ENCODE measurements at regions not wholly inside any gene's neighbourhood (a gene's known extent, or its start where the extent isn't known, plus 50 kb on each side); places are given as distances from the start of the nearest gene placed in this dataset.
"Not testable (repeated sequence)": the region's sequence is repeated elsewhere in the genome, so short reads cannot be mapped to it uniquely, and the experiment has no call there.

- DNase-seq (ENCODE audit: low read depth): no peak
Measured at GRCh38 chr5:15103864-15104263, 232.3 kb upstream of the ANKH start.

GRCh38 chr5:15103130-15103529, 231.6 kb upstream of the ANKH start:
- no peak for DNase-seq (ENCODE audit: low read depth)

DNA sequence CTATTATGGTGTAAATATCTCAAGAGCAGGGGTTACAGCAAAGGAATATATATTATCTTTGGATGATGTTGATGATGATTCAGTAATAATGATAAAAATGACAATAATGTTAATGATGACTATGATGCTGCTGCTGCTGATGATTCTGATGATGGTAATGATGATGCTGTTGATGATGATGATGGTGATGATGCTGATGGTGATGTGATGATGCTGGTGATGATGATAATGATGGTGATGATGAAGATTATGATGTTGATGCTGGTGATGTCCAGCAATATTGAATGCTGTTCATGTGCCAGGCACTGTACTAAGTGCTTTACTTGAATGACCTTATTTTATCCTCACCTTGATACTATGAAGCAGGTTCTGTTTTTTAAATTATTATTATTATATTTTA, 226.0 kb upstream of the ANKH start:
- DNase-seq (ENCODE audit: low read depth): no peak

DNA sequence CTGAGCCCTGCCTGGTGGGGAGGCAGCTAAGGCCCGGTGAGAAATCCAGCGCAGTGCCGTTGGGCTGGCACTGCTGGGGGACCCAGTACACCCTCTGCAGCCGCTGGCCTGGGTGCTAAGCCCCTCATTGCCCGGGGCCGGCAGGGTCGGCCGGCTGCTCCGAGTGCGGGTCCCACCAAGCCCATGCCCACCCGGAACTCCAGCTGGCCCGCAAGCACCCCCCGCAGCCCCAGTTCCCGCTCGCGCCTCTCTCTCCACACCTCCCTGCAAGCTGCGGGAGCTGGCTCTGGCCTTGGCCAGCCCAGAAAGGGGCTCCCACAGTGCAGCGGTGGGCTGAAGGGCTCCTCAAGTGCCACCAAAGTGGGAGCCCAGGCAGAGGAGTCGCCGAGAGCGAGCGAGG, 225.1 kb upstream of the ANKH start:
- not testable (repeated sequence) for DNase-seq (ENCODE audit: low read depth)

- DNase-seq (ENCODE audit: low read depth): no peak
Measured at GRCh38 chr5:15092801-15093200, 221.2 kb upstream of the ANKH start.

DNA sequence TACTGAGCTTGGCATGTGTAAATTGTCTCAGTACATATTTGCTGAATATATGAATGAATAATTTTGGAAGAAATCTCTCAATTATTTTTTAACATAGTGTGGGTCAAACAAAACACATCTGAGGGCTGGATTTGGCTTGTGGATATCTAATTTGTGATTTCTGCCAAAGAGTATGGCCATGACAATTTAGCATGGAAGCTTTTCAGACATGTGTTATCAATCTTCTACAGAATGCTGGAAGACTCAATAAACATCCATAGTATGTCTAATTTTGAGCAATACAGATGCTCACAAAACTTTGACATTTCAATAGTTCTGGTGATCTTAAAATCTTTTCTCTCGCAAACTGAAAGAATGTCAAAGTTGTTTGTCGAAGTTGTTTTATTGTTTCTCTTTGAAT, 214.1 kb upstream of the ANKH start:
- no peak for DNase-seq (ENCODE audit: low read depth)

GRCh38 chr5:15082096-15082495, 210.5 kb upstream of the ANKH start:
- no peak for DNase-seq (ENCODE audit: low read depth)

DNA sequence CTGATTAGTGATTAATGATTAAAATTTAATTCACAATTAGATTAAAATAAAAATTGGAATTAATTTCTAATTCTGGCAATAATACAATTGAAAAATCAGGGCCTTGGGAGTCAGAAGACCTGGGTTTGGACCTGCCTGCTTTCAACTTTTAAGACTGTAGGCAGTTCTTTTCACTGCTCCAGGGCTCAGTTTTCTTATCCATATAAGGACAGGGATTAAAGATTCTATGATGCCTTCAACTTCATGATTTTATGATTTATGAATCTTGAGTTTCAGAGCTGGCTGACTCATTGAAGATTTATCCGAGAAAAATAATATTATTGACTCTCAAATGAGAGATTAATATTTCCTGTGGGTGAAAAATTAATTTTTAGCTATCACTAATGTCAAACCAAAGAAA, 208.6 kb upstream of the ANKH start:
- DNase-seq (ENCODE audit: low read depth): no peak

DNA sequence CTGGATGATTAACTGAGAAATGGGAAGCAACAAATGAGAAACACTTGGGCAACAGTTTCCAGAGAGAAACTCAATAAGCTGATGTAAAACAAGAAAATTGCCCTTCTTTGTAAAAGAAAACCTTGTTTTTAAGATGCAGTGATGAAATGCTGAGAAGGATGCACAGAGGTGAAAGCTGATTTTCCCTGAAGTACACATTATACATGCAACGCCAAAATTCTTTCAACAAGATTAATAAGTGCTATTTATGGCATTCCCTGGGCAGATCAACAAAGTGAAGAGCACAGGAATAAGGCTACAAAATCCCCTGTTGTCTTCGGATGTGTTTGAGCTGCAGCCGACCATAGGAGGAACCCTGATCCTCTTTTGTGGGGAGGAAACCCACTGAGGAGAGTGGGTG, 208.0 kb upstream of the ANKH start:
- no peak for DNase-seq (ENCODE audit: low read depth)

GRCh38 chr5:15074651-15075050, 203.1 kb upstream of the ANKH start:
- DNase-seq (ENCODE audit: low read depth): no peak

DNA sequence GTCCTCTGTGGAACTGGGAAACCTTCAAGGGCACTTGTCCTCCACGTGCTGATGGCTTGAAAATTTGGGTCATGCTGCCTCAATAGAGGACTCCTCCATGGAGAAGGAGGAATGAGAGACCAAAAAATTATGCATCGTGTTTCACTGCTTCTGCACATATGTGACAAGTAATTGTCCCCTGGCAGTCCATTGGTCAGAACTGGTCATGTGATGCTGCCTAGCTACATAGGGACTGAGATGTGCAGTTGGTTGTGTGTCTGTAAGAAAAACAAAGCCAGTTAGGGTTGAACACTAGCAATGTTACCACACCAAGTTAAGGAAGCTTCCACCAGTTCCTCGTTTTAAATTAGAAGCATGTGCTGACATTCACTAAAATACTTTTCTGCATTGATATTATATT, 201.9 kb upstream of the ANKH start:
- DNase-seq (ENCODE audit: low read depth): no peak

GRCh38 chr5:15070907-15071306, 199.3 kb upstream of the ANKH start:
- no peak for DNase-seq (ENCODE audit: low read depth)

DNA sequence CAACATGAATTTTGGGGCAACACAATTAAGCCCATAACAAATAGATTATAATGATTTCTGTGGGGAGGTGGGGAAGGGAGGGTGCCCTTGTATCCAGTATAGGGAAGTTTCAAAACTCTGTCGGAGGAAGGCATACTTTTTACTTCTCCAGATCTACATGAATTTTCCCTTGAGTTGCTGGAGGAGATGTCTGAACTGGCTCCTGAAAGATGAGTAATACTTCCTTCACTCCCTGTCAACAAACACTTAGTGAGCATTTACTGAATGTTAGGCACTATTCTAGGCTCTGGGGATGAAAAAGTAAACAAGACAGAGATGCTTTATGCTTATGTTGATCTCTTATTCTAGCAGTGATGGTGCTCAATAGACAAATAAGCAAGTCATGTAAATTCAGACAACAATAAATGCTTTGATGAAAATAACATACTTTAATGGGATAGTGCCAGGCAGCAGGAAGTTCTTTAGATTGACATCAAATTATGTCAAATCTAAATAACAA, 197.9 kb upstream of the ANKH start:
- DNase-seq (ENCODE audit: low read depth): peak; percentile 20

DNA sequence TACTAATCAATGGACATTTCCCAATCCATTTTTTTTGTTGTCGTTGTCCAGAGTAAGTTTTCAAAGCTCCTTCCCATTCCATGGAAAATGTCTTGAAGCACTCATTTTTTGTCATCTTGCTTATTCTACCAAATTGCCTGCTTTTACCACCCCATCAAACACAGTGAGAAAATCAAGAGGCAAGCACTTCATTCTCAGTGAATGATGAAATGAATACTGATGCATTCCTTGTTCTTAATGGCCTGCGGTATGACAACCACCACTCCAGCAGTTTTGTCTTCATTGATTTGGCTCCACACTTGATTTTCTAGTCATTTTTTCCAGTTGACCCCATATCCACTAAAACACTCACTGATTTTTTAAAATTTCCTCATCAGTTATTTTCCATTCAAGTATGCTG, 193.5 kb upstream of the ANKH start:
- no peak for DNase-seq (ENCODE audit: low read depth)

GRCh38 chr5:15064396-15064795, 192.8 kb upstream of the ANKH start:
- no peak for DNase-seq (ENCODE audit: low read depth)

- no peak for DNase-seq (ENCODE audit: low read depth)
Measured at GRCh38 chr5:15056988-15057592, 185.5 kb upstream of the ANKH start.

- DNase-seq (ENCODE audit: low read depth): no peak
Measured at GRCh38 chr5:15044521-15044920, 172.9 kb upstream of the ANKH start.

GRCh38 chr5:15037247-15037908, 165.8 kb upstream of the ANKH start:
- DNase-seq (ENCODE audit: low read depth): no peak

- no peak for DNase-seq (ENCODE audit: low read depth)
Measured at GRCh38 chr5:15034379-15034778, 162.8 kb upstream of the ANKH start.

DNA sequence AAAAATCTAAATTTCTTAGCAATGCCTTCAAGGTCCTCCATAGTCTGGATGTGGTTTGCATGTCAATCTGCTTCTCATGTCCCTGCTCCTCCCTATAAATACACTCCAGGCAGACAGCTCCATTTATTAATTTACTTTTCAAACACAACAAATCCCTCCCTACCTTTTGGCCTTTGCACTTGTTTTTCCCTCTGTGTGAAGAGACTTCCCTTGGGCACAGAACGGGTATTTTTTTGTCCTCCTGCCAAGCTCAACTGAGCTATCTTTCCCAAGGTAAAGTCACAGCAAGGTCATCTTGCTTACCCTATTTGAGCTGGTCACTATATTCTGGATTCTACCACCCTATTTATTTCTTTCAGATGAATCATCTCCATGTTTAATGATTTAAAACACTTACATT, 159.6 kb upstream of the ANKH start:
- no peak for DNase-seq (ENCODE audit: low read depth)

DNA sequence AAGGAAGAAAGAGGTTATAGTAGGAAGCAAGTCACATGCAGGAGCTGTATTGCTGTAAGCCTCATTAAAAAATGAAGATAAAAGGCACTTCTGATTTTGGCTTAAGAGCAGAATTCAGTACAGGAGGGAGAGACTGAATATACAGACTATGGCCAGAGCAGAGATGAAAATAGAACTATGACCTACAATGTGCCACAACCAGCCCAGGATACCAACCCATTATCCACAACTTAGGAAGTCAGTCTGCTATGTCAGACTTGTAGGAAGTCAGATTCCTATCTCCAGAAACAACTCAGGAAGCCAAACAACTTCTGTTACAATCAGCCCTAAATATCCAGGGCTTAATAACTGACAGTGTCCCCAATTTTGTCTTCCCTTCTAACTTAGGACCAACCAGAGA, 156.2 kb upstream of the ANKH start:
- no peak for DNase-seq (ENCODE audit: low read depth)

- DNase-seq (ENCODE audit: low read depth): no peak
Measured at GRCh38 chr5:15026944-15027343, 155.4 kb upstream of the ANKH start.

All from HT1080 (cell line).